Suprapubic skin (tissue), 4 donors: ENCODE measurements at regions not wholly inside any gene's neighbourhood (a gene's known extent, or its start where the extent isn't known, plus 50 kb on each side); places are given as distances from the start of the nearest gene placed in this dataset.

Source experiments
- DNase-seq, 2 donors: peaks; one replicate each; pipeline ENCODE4 v3.0.0-alpha.2; 2019; ENCODE audit warnings: low spot score in 2 of 2
- H3K27ac ChIP-seq: fragments of 200-600 bp; sonication (generic); one replicate; pipeline ENCODE4 v1.5.1; 2019
- H3K27me3 ChIP-seq: fragments of 200-600 bp; sonication (generic); one replicate; pipeline ENCODE4 v1.5.1; 2019
- H3K36me3 ChIP-seq: fragments of 200-600 bp; sonication (generic); one replicate; pipeline ENCODE4 v1.5.1; 2019
- H3K4me1 ChIP-seq: fragments of 200-600 bp; sonication (generic); one replicate; pipeline ENCODE4 v1.5.1; 2019
- H3K4me3 ChIP-seq: fragments of 200-600 bp; sonication (generic); one replicate; pipeline ENCODE4 v1.5.1; 2019; ENCODE audit warnings: mild to moderate bottlenecking
- H3K9me3 ChIP-seq: fragments of 200-600 bp; sonication (generic); one replicate; pipeline ENCODE4 v1.5.1; 2019
- EP300 ChIP-seq: sonication (generic); formaldehyde crosslinking; IDR thresholded peaks from one replicate; pipeline ENCODE4 v1.6.1; 2017; ENCODE audit warnings: antibody characterized with exemption
- POLR2A ChIP-seq, 2 donors: fragments of 450-650 bp; IDR thresholded peaks; one replicate each; pipeline ENCODE4 v1.6.1; 2017; ENCODE audit warnings: antibody characterized with exemption in 2 of 2, mild to moderate bottlenecking in 2 of 2, moderate library complexity in 2 of 2
- POLR2AphosphoS5 ChIP-seq, 3 donors: sonication (generic); formaldehyde crosslinking; IDR thresholded peaks; one replicate each; pipeline ENCODE4 v1.6.1; 2017; ENCODE audit warnings: antibody characterized with exemption in 3 of 3
- WGBS: methylation state at CpG from one replicate; pipeline ENCODE4 v1.1.5; 2018; 5-methylcytosine and 5-hydroxymethylcytosine counted together
- TF ChIP-seq, protein P1 (sequence below), 2 donors: fragments of 200-600 bp in 1 of 2; fragments of 450-650 bp in 1 of 2; sonication (generic) in 1 of 2; IDR thresholded peaks; one replicate each; pipeline ENCODE4 v1.5.1; 2016 to 2019; ENCODE audit warnings: antibody characterized with exemption in 2 of 2, mild to moderate bottlenecking in 1 of 2, moderate library complexity in 1 of 2

DNA sequence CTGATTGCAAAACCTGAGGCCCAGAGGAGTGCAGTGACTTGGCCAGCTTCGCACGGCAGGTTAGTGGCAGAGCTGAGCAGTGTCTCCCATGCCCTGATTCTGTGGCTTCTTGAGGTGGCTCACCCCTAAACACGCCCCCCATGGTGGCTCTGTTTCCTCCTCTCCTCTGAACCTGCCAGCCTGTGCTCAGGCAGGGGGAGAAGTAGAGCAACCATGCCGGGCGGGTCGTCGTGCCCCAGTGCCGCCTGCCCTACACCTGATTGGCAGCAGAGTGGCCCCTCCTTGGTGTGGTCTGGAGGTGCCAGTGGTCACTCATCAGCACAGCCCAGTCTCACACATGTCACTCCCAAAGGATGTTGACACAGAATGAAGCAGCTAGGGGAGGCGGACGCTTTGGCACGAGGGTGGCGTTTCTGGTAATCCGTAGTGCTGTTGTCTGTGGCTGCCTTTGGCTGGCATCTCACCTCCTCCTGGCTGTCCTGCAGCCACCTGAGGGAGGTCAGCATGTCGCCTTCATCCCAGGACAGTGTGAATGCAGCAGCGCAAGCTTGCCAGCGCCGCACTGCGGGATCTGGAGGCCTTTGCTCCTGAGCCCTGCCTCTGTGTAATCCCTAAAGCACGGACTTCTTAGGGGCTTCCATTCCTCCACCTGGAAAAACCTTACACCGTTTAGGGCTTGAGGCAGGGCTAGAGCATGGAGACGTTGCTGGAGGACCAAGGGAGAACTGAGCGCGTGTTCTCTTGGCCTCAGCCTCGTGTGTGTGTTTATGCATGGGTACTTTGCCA is 294.7 kb downstream of the SEC14L1 start:
- Histone ChIP-seq H3K4me1 (peaks cover 88% of the 10 kb centered on the region), H3K27me3 (no peaks in the 10 kb centered on the region), H3K9me3 (no peaks in the 10 kb centered on the region), H3K36me3 (no peaks in the 10 kb centered on the region), H3K4me3 (no peak overlapping the region), H3K27ac (no peak overlapping the region)
- DNase-seq = no peak
- WGBS = 58% methylated on average over 19 of the region's 24 CpGs
- no peak for TF ChIP-seq POLR2AphosphoS5 (IDR thresholded peaks at IDR 0.05)
- TF ChIP-seq POLR2A (IDR thresholded peaks at IDR 0.05) = no peak
- TF ChIP-seq, protein P1, sequence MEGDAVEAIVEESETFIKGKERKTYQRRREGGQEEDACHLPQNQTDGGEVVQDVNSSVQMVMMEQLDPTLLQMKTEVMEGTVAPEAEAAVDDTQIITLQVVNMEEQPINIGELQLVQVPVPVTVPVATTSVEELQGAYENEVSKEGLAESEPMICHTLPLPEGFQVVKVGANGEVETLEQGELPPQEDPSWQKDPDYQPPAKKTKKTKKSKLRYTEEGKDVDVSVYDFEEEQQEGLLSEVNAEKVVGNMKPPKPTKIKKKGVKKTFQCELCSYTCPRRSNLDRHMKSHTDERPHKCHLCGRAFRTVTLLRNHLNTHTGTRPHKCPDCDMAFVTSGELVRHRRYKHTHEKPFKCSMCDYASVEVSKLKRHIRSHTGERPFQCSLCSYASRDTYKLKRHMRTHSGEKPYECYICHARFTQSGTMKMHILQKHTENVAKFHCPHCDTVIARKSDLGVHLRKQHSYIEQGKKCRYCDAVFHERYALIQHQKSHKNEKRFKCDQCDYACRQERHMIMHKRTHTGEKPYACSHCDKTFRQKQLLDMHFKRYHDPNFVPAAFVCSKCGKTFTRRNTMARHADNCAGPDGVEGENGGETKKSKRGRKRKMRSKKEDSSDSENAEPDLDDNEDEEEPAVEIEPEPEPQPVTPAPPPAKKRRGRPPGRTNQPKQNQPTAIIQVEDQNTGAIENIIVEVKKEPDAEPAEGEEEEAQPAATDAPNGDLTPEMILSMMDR (IDR thresholded peaks at IDR 0.05) = no peak
- no peak for TF ChIP-seq EP300

DNA sequence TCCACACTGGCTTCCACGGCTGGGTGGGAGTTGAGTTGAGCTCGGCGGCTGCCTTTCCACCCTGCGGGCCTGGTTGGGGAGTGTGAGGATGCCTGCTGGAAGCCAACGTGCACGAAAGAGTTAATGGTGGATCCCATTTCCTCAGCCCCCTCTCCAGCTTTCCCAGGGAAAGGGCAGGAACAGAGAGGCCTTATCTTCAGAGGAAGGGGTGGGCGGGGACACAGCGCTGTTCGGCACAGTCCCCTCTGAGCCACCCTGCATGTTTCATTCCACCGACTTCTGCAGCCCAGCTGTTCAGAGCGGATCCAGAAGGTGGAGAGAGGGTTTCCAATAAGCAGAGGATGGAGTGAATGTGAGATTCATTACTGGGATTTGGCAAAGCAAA is 295.3 kb downstream of the SEC14L1 start:
- DNase-seq = no peak
- peak overlapping the region; percentile 2 for H3K4me3 ChIP-seq
- H3K27me3 ChIP-seq = no peaks in the 10 kb centered on the region
- no peaks in the 10 kb centered on the region for H3K9me3 ChIP-seq
- H3K27ac ChIP-seq = peak overlapping the region; percentile 9
- H3K36me3 ChIP-seq = no peaks in the 10 kb centered on the region
- 64% methylated on average over 9 of the region's 11 CpGs for WGBS
- TF ChIP-seq POLR2A (IDR thresholded peaks at IDR 0.05) (no peak), POLR2AphosphoS5 (IDR thresholded peaks at IDR 0.05) (no peak), EP300 (no peak)
- TF ChIP-seq, protein P1 (IDR thresholded peaks at IDR 0.05) = no peak
- peaks cover 88% of the 10 kb centered on the region for H3K4me1 ChIP-seq

DNA sequence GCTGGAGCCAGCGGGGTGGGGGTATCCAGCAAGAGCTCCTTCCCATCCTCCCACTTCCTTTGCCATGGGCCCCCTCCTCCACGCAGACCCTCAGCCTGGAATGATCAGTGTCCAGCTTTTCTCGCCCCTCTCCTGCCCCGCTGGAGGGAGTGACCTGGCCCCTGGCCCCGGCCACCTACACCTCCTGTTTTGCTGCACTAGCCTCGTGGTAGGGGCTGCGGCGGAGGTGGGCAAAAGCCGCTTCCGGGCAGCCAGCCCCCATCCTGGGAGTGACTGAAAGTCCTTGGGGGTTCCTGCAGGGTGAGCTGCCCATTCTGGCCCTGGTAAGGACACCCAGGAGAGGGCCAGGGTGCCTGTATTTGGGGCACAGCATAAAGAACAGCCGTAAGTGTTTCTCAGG is 295.7 kb downstream of the SEC14L1 start:
- Histone ChIP-seq H3K27me3 (no peaks in the 10 kb centered on the region), H3K4me1 (peaks cover 89% of the 10 kb centered on the region), H3K9me3 (no peaks in the 10 kb centered on the region), H3K27ac (peak overlapping the region; percentile 9), H3K4me3 (peak overlapping the region; percentile 2), H3K36me3 (no peaks in the 10 kb centered on the region)
- DNase-seq = no peak
- 51% methylated on average over 3 of the region's 11 CpGs for WGBS
- TF ChIP-seq POLR2AphosphoS5 (IDR thresholded peaks at IDR 0.05) = no peak
- TF ChIP-seq EP300 = no peak
- TF ChIP-seq POLR2A (IDR thresholded peaks at IDR 0.05) = no peak
- TF ChIP-seq, protein P1 (IDR thresholded peaks at IDR 0.05) = no peak

DNA sequence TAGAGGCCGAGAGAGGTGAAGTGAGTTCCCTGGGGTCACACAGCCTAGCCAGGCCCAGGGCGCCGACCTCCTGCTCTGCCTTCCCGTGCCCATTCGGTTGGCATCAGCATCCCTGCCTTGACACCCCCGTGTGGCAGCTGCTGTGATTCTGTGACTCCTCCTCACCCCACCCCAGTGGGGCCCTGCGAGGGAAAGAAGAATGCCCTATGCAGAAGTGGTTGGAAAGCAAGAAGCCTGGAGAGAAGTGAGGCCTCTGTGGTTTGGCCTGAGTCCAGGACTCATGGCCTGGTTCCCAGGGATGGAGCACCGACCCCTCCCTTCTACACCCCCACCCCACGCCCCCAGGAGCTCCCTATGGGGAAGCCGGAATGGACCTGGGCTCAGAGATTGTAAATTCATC is 296.2 kb downstream of the SEC14L1 start:
- peak overlapping the region; percentile 9 for H3K27ac ChIP-seq
- DNase-seq = no peak
- no peaks in the 10 kb centered on the region for H3K9me3 ChIP-seq
- TF ChIP-seq, protein P1 (IDR thresholded peaks at IDR 0.05) = no peak
- TF ChIP-seq POLR2AphosphoS5 (IDR thresholded peaks at IDR 0.05) = no peak
- no peak for TF ChIP-seq POLR2A (IDR thresholded peaks at IDR 0.05)
- no peaks in the 10 kb centered on the region for H3K36me3 ChIP-seq
- WGBS = 27% methylated on average over 3 of the region's 10 CpGs
- H3K27me3 ChIP-seq = no peaks in the 10 kb centered on the region
- peaks cover 95% of the 10 kb centered on the region for H3K4me1 ChIP-seq
- no peak overlapping the region for H3K4me3 ChIP-seq

DNA sequence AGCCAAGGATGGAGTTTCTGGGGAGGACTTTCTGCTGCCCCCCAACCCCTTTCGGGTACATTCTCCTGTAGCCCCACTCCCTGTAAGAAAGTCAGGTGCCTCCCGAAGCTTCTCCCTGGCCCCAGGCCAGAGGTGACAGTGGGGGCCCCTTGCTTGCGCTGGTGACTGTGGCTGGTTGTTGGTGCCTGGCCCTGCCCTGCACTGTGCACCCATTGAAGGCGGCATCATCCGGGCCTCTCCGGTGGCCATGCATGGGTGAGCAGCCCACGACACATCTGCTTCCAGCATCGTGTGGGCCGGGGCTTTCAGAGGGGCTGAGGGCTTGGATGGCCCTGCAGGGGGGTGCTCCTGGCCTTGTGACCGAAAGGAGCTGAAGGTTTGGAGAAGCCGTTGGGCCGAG is 297.0 kb downstream of the SEC14L1 start:
- no peaks in the 10 kb centered on the region for H3K27me3 ChIP-seq
- no peaks in the 10 kb centered on the region for H3K9me3 ChIP-seq
- no peaks in the 10 kb centered on the region for H3K36me3 ChIP-seq
- WGBS = no CpG with 5 or more reads among the region's 12 CpGs
- peaks cover 96% of the 10 kb centered on the region for H3K4me1 ChIP-seq
- no peak overlapping the region for H3K27ac ChIP-seq
- TF ChIP-seq POLR2AphosphoS5 (IDR thresholded peaks at IDR 0.05) = no peak
- no peak for DNase-seq
- no peak overlapping the region for H3K4me3 ChIP-seq
